Parathyroid adenoma (tissue), 2 donors: ENCODE measurements at regions not wholly inside any gene's neighbourhood (a gene's known extent, or its start where the extent isn't known, plus 50 kb on each side); places are given as distances from the start of the nearest gene placed in this dataset.

Experiments
- H2AFZ ChIP-seq: fragments of 300-600 bp; sonication (generic); one replicate; pipeline ENCODE4 v1.7.0; 2017; ENCODE audit warnings: antibody characterized with exemption, mild to moderate bottlenecking
- H3K27ac ChIP-seq: fragments of 300-600 bp; sonication (generic); one replicate; pipeline ENCODE4 v1.7.0; 2017
- H3K27me3 ChIP-seq: fragments of 300-600 bp; sonication (generic); one replicate; pipeline ENCODE4 v1.7.0; 2017; ENCODE audit warnings: low read length; ENCODE audit not compliant: control insufficient read depth, insufficient read depth
- H3K36me3 ChIP-seq: fragments of 300-600 bp; sonication (generic); one replicate; pipeline ENCODE4 v1.7.0; 2017; ENCODE audit warnings: low read length; ENCODE audit not compliant: control insufficient read depth, insufficient read depth
- H3K4me1 ChIP-seq: fragments of 300-600 bp; sonication (generic); one replicate; pipeline ENCODE4 v1.7.0; 2017; ENCODE audit warnings: control low read depth
- H3K4me2 ChIP-seq: fragments of 300-600 bp; sonication (generic); one replicate; pipeline ENCODE4 v1.7.0; 2017; ENCODE audit warnings: low read length
- H3K4me3 ChIP-seq: fragments of 300-600 bp; sonication (generic); one replicate; pipeline ENCODE4 v1.7.0; 2017; ENCODE audit warnings: low read depth, low read length
- H3K79me2 ChIP-seq: fragments of 300-600 bp; sonication (generic); one replicate; pipeline ENCODE4 v1.7.0; 2017; ENCODE audit warnings: control low read depth
- H3K9ac ChIP-seq: fragments of 300-600 bp; sonication (generic); one replicate; pipeline ENCODE4 v1.7.0; 2017; ENCODE audit warnings: mild to moderate bottlenecking
- H3K9me3 ChIP-seq: fragments of 300-600 bp; sonication (generic); one replicate; pipeline ENCODE4 v1.7.0; 2017; ENCODE audit warnings: low read length; ENCODE audit not compliant: control insufficient read depth
- TF ChIP-seq, protein P1 (sequence below): fragments of 300-600 bp; sonication (generic); IDR thresholded peaks from one replicate; pipeline ENCODE4 v1.7.0; 2017; ENCODE audit warnings: antibody characterized with exemption, mild to moderate bottlenecking
- donor health status: primary hyperparathyroidism.

DNA sequence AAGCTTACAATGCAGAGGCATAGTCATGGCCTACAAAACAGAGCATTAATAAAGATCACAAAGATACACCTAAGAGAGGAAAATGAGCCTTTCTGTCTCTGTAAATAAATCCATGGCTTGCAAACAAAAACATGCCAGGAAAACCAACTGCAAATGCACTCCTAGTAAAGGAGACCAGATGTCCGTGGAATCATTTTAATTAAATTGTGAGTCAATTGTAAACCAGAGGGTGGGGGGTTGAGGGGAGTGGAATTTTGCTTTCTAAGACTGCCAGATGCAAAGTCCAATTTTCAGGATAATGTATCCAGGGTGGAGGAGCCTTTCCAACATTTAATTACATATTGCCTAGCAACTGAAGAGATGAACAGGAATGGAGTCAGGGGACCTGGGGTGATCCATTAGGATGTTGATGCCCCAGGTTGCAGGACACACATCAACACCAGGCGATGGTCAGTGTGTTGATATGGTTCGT is 390.3 kb upstream of the CCL2 start:
- H3K4me2 ChIP-seq: no peak overlapping the region
- H3K79me2 ChIP-seq: no peaks in the 10 kb centered on the region
- no peak overlapping the region for H3K27ac ChIP-seq
- no peaks in the 10 kb centered on the region for H3K27me3 ChIP-seq
- H3K4me1 ChIP-seq: no peaks in the 10 kb centered on the region
- no peaks in the 10 kb centered on the region for H3K36me3 ChIP-seq
- H2AFZ ChIP-seq: no peak overlapping the region
- H3K9ac ChIP-seq: no peak overlapping the region
- no peak overlapping the region for H3K4me3 ChIP-seq
- TF ChIP-seq, protein P1, sequence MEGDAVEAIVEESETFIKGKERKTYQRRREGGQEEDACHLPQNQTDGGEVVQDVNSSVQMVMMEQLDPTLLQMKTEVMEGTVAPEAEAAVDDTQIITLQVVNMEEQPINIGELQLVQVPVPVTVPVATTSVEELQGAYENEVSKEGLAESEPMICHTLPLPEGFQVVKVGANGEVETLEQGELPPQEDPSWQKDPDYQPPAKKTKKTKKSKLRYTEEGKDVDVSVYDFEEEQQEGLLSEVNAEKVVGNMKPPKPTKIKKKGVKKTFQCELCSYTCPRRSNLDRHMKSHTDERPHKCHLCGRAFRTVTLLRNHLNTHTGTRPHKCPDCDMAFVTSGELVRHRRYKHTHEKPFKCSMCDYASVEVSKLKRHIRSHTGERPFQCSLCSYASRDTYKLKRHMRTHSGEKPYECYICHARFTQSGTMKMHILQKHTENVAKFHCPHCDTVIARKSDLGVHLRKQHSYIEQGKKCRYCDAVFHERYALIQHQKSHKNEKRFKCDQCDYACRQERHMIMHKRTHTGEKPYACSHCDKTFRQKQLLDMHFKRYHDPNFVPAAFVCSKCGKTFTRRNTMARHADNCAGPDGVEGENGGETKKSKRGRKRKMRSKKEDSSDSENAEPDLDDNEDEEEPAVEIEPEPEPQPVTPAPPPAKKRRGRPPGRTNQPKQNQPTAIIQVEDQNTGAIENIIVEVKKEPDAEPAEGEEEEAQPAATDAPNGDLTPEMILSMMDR: no peak
- H3K9me3 ChIP-seq: no peaks in the 10 kb centered on the region

DNA sequence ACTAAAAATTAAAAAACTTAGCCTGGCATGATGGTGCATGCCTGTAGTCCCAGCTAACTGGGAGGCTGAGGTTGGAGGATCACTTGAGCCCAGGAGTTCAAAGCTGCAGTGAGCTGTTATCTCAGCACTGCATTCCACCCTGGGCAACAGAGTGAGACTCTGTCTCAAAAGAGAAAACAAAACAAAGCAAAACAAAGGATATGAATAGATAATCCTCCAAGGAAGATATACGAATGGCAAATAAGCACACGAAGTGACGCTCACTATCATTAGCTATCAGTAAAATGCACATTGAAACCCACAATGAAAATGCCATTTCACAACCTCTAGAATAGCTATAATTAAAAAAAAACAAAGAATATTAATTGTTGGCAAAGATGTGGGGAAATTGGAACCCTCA is 386.2 kb upstream of the CCL2 start:
- Histone ChIP-seq H3K4me1 (no peaks in the 10 kb centered on the region), H3K9me3 (no peaks in the 10 kb centered on the region), H3K27me3 (no peaks in the 10 kb centered on the region), H3K36me3 (no peaks in the 10 kb centered on the region), H3K27ac (no peak overlapping the region), H3K4me3 (no peak overlapping the region), H3K4me2 (no peak overlapping the region), H3K9ac (no peak overlapping the region), H3K79me2 (no peaks in the 10 kb centered on the region), H2AFZ (no peak overlapping the region)
- TF ChIP-seq, protein P1: no peak

DNA sequence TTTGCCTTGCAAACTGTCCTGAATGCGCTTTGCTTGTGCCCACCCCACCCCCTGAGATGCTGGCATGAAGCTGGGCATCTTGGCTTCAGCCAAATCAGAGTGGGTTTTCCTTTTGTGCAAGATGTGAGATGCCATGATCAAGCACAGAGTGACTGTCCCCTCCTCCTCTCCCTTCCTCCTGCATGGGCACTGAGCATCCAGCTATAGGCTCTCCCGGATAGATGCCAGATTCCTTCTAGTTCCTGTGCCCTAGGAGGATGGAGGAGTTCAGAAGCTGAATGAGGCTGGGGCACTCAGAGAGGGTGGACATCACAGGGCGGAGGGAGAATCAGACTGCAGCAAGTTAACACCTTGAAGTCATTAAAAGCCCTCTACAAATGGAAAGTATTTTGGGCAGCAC is 384.1 kb upstream of the CCL2 start:
- no peak overlapping the region for H3K4me3 ChIP-seq
- no peak overlapping the region for H2AFZ ChIP-seq
- H3K4me2 ChIP-seq: no peak overlapping the region
- H3K27ac ChIP-seq: no peak overlapping the region
- H3K79me2 ChIP-seq: no peaks in the 10 kb centered on the region
- no peaks in the 10 kb centered on the region for H3K4me1 ChIP-seq
- TF ChIP-seq, protein P1: no peak
- H3K27me3 ChIP-seq: no peaks in the 10 kb centered on the region
- no peak overlapping the region for H3K9ac ChIP-seq
- H3K36me3 ChIP-seq: no peaks in the 10 kb centered on the region
- no peaks in the 10 kb centered on the region for H3K9me3 ChIP-seq

DNA sequence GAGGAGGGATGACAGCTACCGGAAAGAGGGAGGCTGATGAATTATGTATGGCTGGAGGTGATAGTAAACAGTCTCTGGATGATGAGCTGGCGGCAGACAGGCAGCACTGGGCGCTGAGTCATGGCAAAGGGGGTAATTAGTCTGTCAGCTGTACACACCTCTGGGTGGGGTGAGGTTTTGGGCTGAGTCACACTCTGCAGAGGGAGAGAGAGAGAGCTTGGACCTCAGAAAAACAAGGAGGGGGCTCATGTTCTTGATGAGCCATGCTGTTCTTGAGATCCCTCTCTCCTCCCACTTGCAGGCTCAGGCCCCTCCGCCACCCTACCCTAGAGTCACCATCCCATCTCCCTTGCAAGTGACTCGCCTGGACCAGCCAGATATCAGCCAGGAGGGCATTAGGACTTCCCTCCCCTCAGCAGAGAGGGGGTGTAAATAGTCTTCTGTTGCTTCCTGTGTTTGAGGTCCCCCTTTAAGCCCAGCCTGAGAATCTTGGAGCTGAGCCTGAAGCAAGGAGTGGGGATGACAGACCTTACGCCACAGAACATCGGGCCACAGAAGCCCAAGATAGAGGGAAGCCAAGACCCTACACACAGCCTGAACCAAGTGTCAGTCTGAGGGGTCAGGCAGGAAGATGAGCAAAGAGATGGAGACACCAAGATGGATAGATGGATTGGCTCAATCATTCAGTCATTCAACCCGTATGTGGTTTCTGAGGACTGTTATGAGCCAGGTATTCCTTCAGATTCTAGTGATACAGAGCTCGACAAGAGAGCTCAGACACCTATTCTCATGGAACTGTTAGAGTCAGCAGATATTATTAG is 383.2 kb upstream of the CCL2 start:
- no peaks in the 10 kb centered on the region for H3K4me1 ChIP-seq
- no peak overlapping the region for H3K9ac ChIP-seq
- H3K4me2 ChIP-seq: no peak overlapping the region
- no peaks in the 10 kb centered on the region for H3K79me2 ChIP-seq
- no peaks in the 10 kb centered on the region for H3K27me3 ChIP-seq
- H3K9me3 ChIP-seq: no peaks in the 10 kb centered on the region
- TF ChIP-seq, protein P1: no peak
- H3K4me3 ChIP-seq: no peak overlapping the region
- no peak overlapping the region for H3K27ac ChIP-seq
- H3K36me3 ChIP-seq: no peaks in the 10 kb centered on the region
- no peak overlapping the region for H2AFZ ChIP-seq

DNA sequence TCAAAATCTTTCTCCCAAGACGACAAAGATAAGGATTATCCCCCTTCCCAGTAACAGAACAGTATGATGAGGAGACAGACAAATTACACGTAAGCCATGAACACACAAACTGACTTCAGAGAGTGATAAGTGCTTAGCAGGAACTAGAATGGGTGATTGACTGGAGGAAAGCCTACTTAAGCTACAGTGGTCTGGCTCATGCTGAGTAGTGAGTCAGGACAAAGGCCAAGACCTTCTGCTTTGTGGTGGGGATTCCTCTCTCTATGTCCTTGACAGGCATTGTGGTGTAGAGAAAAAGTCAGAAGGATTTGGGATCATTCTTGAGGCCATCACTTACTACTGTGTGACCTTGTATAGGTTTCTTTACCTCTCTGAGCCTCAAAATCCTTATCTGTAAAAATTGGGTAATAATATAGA is 381.9 kb upstream of the CCL2 start:
- Histone ChIP-seq H3K27ac (no peak overlapping the region), H3K27me3 (no peaks in the 10 kb centered on the region), H3K4me2 (no peak overlapping the region), H3K4me1 (no peaks in the 10 kb centered on the region), H3K9ac (no peak overlapping the region), H3K79me2 (no peaks in the 10 kb centered on the region), H3K36me3 (no peaks in the 10 kb centered on the region), H2AFZ (no peak overlapping the region), H3K4me3 (no peak overlapping the region), H3K9me3 (no peaks in the 10 kb centered on the region)
- TF ChIP-seq, protein P1: no peak
